ENCODE measurements at regions not wholly inside any gene's neighbourhood (a gene's known extent, or its start where the extent isn't known, plus 50 kb on each side); places are given as distances from the start of the nearest gene placed in this dataset.

GRCh38 chr13:69363360-69363759, 744.3 kb upstream of the ATXN8OS start:
- TF ChIP-seq, protein P1, sequence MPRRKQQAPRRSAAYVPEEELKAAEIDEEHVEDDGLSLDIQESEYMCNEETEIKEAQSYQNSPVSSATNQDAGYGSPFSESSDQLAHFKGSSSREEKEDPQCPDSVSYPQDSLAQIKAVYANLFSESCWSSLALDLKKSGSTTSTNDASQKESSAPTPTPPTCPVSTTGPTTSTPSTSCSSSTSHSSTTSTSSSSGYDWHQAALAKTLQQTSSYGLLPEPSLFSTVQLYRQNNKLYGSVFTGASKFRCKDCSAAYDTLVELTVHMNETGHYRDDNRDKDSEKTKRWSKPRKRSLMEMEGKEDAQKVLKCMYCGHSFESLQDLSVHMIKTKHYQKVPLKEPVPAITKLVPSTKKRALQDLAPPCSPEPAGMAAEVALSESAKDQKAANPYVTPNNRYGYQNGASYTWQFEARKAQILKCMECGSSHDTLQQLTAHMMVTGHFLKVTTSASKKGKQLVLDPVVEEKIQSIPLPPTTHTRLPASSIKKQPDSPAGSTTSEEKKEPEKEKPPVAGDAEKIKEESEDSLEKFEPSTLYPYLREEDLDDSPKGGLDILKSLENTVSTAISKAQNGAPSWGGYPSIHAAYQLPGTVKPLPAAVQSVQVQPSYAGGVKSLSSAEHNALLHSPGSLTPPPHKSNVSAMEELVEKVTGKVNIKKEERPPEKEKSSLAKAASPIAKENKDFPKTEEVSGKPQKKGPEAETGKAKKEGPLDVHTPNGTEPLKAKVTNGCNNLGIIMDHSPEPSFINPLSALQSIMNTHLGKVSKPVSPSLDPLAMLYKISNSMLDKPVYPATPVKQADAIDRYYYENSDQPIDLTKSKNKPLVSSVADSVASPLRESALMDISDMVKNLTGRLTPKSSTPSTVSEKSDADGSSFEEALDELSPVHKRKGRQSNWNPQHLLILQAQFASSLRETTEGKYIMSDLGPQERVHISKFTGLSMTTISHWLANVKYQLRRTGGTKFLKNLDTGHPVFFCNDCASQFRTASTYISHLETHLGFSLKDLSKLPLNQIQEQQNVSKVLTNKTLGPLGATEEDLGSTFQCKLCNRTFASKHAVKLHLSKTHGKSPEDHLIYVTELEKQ (tag by site-specific recombination; IDR thresholded peaks at IDR 0.05; ENCODE audit: borderline replicate concordance): no peak
- TF ChIP-seq KLF16 (tag by site-specific recombination; IDR thresholded peaks at IDR 0.05) (no peak), ZNF211 (tag by site-specific recombination; IDR thresholded peaks at IDR 0.05; ENCODE audit: low read depth) (no peak), ZBTB21 (tag by site-specific recombination; IDR thresholded peaks at IDR 0.05) (no peak)
- TF ChIP-seq, protein P2, sequence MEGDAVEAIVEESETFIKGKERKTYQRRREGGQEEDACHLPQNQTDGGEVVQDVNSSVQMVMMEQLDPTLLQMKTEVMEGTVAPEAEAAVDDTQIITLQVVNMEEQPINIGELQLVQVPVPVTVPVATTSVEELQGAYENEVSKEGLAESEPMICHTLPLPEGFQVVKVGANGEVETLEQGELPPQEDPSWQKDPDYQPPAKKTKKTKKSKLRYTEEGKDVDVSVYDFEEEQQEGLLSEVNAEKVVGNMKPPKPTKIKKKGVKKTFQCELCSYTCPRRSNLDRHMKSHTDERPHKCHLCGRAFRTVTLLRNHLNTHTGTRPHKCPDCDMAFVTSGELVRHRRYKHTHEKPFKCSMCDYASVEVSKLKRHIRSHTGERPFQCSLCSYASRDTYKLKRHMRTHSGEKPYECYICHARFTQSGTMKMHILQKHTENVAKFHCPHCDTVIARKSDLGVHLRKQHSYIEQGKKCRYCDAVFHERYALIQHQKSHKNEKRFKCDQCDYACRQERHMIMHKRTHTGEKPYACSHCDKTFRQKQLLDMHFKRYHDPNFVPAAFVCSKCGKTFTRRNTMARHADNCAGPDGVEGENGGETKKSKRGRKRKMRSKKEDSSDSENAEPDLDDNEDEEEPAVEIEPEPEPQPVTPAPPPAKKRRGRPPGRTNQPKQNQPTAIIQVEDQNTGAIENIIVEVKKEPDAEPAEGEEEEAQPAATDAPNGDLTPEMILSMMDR (tag by site-specific recombination; IDR thresholded peaks at IDR 0.05): no peak
- TF ChIP-seq, protein P3, sequence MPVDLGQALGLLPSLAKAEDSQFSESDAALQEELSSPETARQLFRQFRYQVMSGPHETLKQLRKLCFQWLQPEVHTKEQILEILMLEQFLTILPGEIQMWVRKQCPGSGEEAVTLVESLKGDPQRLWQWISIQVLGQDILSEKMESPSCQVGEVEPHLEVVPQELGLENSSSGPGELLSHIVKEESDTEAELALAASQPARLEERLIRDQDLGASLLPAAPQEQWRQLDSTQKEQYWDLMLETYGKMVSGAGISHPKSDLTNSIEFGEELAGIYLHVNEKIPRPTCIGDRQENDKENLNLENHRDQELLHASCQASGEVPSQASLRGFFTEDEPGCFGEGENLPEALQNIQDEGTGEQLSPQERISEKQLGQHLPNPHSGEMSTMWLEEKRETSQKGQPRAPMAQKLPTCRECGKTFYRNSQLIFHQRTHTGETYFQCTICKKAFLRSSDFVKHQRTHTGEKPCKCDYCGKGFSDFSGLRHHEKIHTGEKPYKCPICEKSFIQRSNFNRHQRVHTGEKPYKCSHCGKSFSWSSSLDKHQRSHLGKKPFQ (tag by site-specific recombination; IDR thresholded peaks at IDR 0.05): no peak
